Left lobe of liver (tissue), 2 donors: ENCODE measurements at regions not wholly inside any gene's neighbourhood (a gene's known extent, or its start where the extent isn't known, plus 50 kb on each side); places are given as distances from the start of the nearest gene placed in this dataset.
"Not testable (repeated sequence)": the region's sequence is repeated elsewhere in the genome, so short reads cannot be mapped to it uniquely, and the experiment has no call there.

Experiments used
- ATAC-seq: fragments of 200-7000 bp; cut with Tn5 transposase; one replicate; pipeline ENCODE4 v1.9.1; 2020; ENCODE audit warnings: mild to moderate bottlenecking, moderate library complexity
- DNase-seq: peaks from one replicate; pipeline ENCODE4 v3.0.0-alpha.2; 2020; ENCODE audit warnings: low spot score
- donor health status: DM: no; HTN: no; CAD: no; lungs with moderate emphysema.
- donor health status: DM: no; HTN: yes; CAD: no.

DNA sequence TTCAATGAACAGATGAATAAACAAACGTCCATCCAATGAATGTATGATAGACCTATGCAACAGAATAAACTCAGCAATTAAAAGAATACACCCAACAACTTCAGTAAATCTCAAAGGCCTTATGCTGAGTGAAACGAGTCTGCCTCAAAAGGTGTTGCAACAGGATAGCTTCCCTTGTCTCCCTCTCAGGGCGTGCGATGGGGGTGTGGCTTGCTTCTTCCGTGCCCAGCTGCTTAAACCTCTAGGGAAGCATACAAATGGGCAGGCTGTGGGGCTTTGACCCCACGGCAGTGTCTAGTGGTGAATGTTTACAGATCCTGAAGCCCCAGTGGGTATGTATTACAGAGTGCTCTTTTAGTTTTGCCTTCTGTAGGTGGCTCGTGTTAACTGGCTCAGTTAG lies 87.0 kb upstream of the CCL21 start:
- DNase-seq (no peak), ATAC-seq (no peak)

GRCh38 chr9:34793428-34793827 lies 83.5 kb upstream of the CCL21 start:
- DNase-seq (no peak), ATAC-seq (no peak)

DNA sequence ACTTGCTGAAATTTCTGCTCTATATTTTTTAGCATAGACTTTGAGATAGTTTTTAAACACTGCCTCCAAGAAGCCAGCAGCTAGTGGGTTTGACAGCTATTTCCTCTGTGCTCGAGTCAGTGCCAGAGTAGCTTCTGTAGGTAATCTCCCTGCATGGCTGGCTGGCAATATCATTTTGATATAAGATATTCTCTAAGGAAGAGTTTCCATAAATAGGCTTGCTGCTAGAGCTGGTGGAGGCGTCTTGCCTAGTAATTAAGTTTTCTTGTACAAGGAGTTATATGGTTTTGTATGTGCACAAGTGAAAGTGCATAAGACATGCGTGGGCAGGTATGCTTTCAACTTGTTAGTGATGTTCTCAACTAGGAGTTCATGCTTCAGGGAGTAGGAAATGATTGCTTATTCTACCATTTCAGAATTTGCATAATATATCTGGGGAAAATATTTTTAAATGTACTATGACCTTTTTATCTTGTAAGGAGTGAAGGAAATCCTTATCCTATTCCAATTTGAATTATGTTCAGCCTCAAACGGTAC lies 74.1 kb upstream of the CCL21 start:
- DNase-seq (no peak), ATAC-seq (no peak)

DNA sequence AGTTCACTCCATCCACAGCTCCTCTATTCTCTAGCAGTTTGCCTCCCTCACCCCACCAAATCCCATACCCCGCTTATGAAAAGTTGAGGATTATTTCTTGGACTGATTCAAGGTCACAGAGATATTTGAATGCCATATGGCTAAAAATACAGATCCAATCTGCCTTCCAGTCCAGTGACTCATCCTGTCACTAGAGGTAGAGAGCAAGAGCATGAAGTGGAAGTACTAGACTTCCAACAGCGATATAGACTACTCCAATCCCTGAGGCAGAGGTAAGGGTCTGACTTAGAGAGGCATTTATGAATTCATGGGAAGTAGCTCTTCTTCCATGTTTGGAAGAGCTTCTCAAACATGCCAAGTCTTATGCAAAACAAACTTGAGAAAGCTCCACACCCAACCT lies 72.4 kb upstream of the CCL21 start:
- no peak for DNase-seq

DNA sequence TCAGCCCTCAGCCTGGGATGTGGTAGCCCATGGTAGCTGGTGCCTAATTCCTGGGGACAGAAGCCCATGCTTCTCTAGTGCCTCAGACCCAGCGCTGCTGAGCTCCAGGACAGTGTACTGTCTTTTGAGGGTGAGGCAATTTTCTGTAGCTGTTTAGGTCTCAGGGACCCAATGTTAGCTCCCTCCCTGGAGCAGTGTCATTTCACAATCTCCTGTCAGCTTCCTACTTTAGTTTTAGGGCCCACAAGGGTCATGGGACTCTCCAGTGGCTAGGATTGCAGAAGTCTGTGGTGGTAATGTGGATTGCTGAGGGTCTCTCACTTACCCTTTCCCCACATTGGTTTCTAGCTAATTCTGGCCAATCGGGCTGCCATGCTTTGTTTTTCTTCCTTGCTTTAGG lies 67.7 kb upstream of the CCL21 start:
- ATAC-seq, result peak; percentile 18
- DNase-seq, result no peak

More for the DNA sequence above, 72.4 kb upstream of the CCL21 start:
- ATAC-seq, result no peak

GRCh38 chr9:34773955-34774354 lies 64.0 kb upstream of the CCL21 start:
- no peak for ATAC-seq

GRCh38 chr9:34773306-34773910 lies 63.5 kb upstream of the CCL21 start:
- no peak for ATAC-seq
- DNase-seq, result no peak

More at GRCh38 chr9:34773955-34774354, 64.0 kb upstream of the CCL21 start:
- DNase-seq, result no peak

DNA sequence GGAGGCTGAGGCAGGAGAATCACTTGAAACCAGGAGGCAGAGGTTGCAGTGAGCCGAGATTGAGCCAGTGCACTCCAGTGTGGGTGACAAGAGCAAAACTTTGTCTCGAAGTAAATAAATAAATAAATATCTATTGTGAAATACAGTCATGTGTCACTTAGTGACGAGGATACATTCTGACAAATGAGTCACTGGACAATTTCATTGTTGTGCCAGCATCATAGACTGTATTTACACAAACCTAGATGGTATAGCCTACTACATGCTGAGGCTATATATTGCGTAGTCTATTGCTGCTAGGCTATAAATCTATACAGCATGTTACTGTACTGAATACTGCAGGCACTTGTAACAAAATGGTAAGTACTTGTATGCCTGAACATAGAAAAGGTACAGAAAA lies 61.1 kb upstream of the CCL21 start:
- DNase-seq (no peak), ATAC-seq (no peak)

DNA sequence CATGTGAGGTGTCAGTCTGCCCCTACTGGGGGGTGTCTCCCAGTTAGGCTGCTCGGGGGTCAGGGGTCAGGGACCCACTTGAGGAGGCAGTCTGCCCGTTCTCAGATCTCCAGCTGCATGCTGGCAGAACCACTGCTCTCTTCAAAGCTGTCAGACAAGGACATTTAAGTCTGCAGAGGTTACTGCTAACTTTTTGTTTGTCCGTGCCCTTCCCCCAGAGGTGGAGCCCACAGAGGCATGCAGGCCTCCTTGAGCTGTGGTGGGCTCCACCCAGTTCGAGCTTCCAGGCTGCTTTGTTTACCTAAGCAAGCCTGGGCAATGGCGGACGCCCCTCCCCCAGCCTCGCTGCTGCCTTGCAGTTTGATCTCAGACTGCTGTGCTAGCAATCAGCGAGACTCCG lies 57.2 kb upstream of the CCL21 start:
- ATAC-seq, result not testable (repeated sequence)

GRCh38 chr9:34760196-34761040 lies 50.5 kb upstream of the CCL21 start:
- DNase-seq, result not testable (repeated sequence)
- ATAC-seq, result peak; percentile 75

More for the DNA sequence above, 57.2 kb upstream of the CCL21 start:
- DNase-seq, result not testable (repeated sequence)
